Fibroblast of the aortic adventitia (primary cell): ENCODE measurements at regions not wholly inside any gene's neighbourhood (a gene's known extent, or its start where the extent isn't known, plus 50 kb on each side); places are given as distances from the start of the nearest gene placed in this dataset.

Experiments used
- DNase-seq: peaks from one replicate; pipeline ENCODE4 v3.0.0-alpha.2; 2010; ENCODE audit warnings: low read depth
- H3K4me3 ChIP-seq: 2 replicates; pipeline ENCODE4 v1.5.1; 2011; ENCODE audit warnings: low read depth, mild to moderate bottlenecking, control low read depth, low read length, moderate library complexity
- CTCF ChIP-seq: IDR thresholded peaks from 2 replicates; pipeline ENCODE4 v1.5.1; 2011; ENCODE audit warnings: mild to moderate bottlenecking, low read length, control low read depth, inconsistent platforms; ENCODE audit not compliant: insufficient read depth

GRCh38 chr6:156507656-156508055, 269.5 kb upstream of the ARID1B start:
- TF ChIP-seq CTCF, result no peak
- no peak overlapping the region for H3K4me3 ChIP-seq
- no peak for DNase-seq

- no peak overlapping the region for H3K4me3 ChIP-seq
- TF ChIP-seq CTCF, result no peak
- no peak for DNase-seq
These were observed 270.1 kb upstream of the ARID1B start for GRCh38 chr6:156507106-156507505.

- no peak overlapping the region for H3K4me3 ChIP-seq
- TF ChIP-seq CTCF, result no peak
- DNase-seq, result no peak
These were observed 274.1 kb upstream of the ARID1B start for GRCh38 chr6:156502969-156503504.

GRCh38 chr6:156497618-156498017, 279.6 kb upstream of the ARID1B start:
- no peak overlapping the region for H3K4me3 ChIP-seq
- DNase-seq, result no peak
- TF ChIP-seq CTCF, result no peak

GRCh38 chr6:156487877-156488276, 289.3 kb upstream of the ARID1B start:
- no peak for TF ChIP-seq CTCF
- H3K4me3 ChIP-seq, result no peak overlapping the region
- DNase-seq, result no peak

GRCh38 chr6:156485150-156485549, 292.0 kb upstream of the ARID1B start:
- no peak for DNase-seq
- H3K4me3 ChIP-seq, result no peak overlapping the region
- no peak for TF ChIP-seq CTCF

- no peak overlapping the region for H3K4me3 ChIP-seq
- no peak for TF ChIP-seq CTCF
- DNase-seq, result no peak
These were observed 302.6 kb upstream of the ARID1B start for GRCh38 chr6:156474507-156475120.
